T47D (cell line): ENCODE measurements at regions not wholly inside any gene's neighbourhood (a gene's known extent, or its start where the extent isn't known, plus 50 kb on each side); places are given as distances from the start of the nearest gene placed in this dataset.

Experiments used
- DNase-seq, 2 experiments: peaks; one replicate each; pipeline versions ENCODE4 v3.0.0 to v3.0.0-alpha.2; 2011 to 2012; ENCODE audit warnings: low read depth in 1 of 2, low spot score in 1 of 2
- JUND ChIP-seq: IDR thresholded peaks from 2 replicates; pipeline ENCODE4 v1.6.1; 2012; ENCODE audit warnings: low read depth
- in situ Hi-C: cut with HindIII; loops from 2 replicates; pipeline ENCODE4 v1.10.0; 2016; ENCODE audit warnings: low sequenced_read_pairs, low pct_unique_long_range_greater_than_20kb

GRCh38 chr11:106228996-106229395 is 151.5 kb downstream of the AASDHPPT start:
- no peak for TF ChIP-seq JUND
- in situ Hi-C loops: no loop called here
- DNase-seq: no peak

GRCh38 chr11:106231591-106231990 is 154.1 kb downstream of the AASDHPPT start:
- in situ Hi-C loops: no loop called here
- DNase-seq: peak in 1 of 2 experiments; percentile 16
- TF ChIP-seq JUND: no peak

DNA sequence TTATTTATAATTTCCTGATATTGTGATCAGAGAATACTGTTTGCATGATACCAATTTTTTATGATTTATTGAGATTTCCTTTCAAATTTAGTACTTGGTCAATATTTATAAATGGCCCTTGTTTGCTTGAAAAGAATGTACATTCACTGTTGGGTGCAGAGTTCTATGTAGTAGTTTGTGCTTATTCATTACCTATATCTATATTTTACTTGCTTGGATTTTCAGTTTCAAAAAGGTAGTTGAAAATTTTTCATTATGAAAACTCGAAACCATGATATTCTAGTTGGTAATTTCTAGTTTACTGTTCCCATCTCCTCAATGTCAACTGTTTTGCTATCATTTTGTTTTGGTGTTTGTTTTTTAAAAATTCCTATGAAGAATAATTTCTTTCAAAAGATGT is 155.7 kb downstream of the AASDHPPT start:
- no peak for TF ChIP-seq JUND
- in situ Hi-C loops: no loop called here
- DNase-seq: no peak

- TF ChIP-seq JUND: no peak
- in situ Hi-C loops: no loop called here
- no peak for DNase-seq
These were observed 157.3 kb downstream of the AASDHPPT start for GRCh38 chr11:106234794-106235193.

DNA sequence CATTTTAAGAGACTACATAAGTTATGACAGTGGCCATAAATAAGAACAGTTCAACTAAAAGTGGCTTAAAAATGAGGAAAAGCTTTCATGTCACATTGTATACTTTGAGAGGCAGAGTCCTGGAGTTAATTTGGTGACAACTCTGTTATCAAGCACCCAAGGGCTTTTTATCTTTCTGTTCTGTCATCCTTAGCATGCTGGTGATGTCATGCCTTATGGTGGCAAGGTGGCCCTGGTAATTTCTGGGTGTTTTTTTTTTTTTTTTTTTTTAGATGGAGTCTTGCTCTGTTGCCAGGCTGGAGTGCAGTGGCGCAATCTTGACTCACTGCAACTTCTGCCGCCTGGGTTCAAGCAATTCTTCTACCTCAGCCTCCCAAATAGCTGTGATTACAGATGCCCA is 158.8 kb downstream of the AASDHPPT start:
- no peak for TF ChIP-seq JUND
- DNase-seq: no peak
- in situ Hi-C loops: no loop called here

DNA sequence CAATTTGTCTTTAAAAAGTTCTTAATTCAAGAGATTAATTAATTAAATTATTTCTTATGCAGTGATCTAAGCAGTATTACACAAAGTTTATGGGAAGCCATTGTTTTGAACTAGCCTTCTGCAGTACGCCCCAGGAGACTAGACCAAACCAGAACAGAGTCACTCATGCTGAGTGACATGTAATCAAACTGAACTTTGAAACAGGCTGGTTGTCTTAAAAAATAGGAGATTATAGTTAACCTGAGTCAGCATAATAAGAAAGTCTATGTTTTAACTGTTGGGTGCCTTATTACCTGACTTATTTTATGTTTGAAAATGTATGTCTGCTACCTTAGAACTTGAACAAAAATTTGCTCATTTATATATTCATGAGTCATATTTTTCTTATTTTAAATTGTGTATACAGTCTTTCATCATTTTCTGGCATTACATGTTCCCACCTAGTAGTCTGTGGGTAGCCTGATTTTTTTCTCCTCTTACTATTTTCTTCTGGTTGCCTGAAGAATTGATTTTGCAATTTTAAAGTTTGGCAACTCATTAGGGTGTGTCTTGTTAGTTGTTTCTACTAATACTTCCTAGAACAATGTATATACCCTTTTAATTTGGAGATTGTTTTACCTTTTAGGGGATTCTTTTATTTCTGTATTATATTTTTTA is 161.4 kb downstream of the AASDHPPT start:
- in situ Hi-C loops: no loop called here
- TF ChIP-seq JUND: no peak

GRCh38 chr11:106241601-106242257 is 164.3 kb downstream of the AASDHPPT start:
- in situ Hi-C loops: no loop called here

More for the DNA sequence above, 161.4 kb downstream of the AASDHPPT start:
- DNase-seq: no peak

DNA sequence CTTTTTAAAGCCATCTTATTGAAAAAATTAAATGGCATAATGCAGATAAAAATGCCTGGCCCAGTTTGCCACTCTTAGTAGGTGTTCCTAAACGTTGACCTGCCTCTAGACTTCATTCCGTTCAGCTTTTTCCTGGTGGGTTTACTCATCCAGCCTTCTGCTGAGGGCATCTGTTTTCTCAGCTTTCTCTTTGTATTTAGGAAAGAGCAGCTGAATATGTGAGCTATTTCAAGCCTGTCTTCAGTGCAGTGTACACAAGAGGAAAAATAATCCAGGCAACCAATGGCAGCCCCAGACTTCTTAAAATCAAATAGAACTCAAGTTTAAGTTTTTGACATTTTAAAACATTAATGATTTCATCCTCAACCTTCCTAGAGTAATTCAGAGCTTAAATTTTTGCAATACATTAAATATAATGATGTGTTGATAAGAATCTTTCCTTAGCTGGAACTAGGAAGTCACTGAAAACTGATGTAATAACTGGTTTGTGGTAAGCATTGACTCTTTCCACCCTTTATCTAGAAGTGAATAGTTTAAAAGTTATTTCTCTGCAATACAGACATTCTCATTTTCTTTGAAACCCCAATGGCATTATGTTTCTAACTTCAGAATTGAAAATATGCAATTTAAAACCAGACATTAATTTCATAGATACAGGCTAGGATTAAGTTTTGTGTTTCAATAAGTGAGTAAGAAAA is 165.4 kb downstream of the AASDHPPT start:
- in situ Hi-C loops: no loop called here
- no peak for TF ChIP-seq JUND
- DNase-seq: no peak

More at GRCh38 chr11:106241601-106242257, 164.3 kb downstream of the AASDHPPT start:
- TF ChIP-seq JUND: no peak
- DNase-seq: no peak

GRCh38 chr11:106246495-106246894 is 169.0 kb downstream of the AASDHPPT start:
- DNase-seq: no peak
- no peak for TF ChIP-seq JUND
- in situ Hi-C loops: no loop called here

- in situ Hi-C loops: no loop called here
- TF ChIP-seq JUND: no peak
- no peak for DNase-seq
These were observed 172.3 kb downstream of the AASDHPPT start for GRCh38 chr11:106249617-106250239.

GRCh38 chr11:106262852-106263251 is 185.4 kb downstream of the AASDHPPT start:
- no peak for TF ChIP-seq JUND
- no peak for DNase-seq

DNA sequence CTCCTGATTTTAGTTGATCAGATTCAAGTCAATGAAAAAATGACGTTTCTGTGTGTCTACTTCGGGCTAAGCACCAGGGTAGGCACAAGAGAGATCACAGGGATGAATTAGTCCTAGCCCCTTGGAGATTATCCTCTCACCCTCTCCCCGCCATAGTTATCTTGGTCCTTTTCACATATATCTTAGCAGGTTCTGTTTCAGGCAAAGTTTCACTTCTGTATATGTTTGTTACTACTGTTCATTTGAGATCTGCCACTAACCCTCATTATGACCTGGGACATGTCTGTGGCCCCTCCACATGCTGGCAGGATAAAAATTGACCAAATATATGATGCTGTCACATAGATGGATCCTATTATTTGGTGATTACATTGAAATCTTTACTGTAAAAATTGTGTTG is 186.1 kb downstream of the AASDHPPT start:
- in situ Hi-C loops: no loop called here
- no peak for DNase-seq
- no peak for TF ChIP-seq JUND

More at GRCh38 chr11:106262852-106263251, 185.4 kb downstream of the AASDHPPT start:
- in situ Hi-C loops: no loop called here

DNA sequence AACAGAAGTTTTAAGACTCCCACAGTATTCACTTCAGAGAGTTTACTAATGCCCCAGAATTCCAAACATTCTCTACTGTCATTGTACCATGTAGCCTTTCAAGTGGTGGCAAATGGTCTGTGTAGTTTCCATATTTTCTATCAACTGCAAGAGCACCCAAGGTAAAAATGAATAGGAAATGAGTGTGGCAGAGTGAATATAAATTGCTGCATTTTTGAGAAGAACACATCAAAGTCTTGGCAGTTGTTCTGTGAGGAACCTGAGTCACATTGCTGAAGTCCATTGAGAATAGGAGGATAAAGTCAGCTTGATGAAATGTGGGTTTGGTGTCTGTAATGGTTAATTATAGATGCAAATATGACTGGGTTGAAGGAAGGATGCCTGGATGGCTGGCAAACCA is 193.6 kb downstream of the AASDHPPT start:
- TF ChIP-seq JUND: no peak
- no peak for DNase-seq
- in situ Hi-C loops: no loop called here
